HCT116 (cell line): ENCODE measurements at regions not wholly inside any gene's neighbourhood (a gene's known extent, or its start where the extent isn't known, plus 50 kb on each side); places are given as distances from the start of the nearest gene placed in this dataset.

Experiments used
- ATAC-seq: fragments of 200-7000 bp; cut with Tn5 transposase; 2 replicates; pipeline ENCODE4 v1.9.1; 2020; ENCODE audit warnings: mild to moderate bottlenecking, moderate library complexity
- BruUV-seq: library from RNA; stranded (reverse); fragments of 400-500 nt; replicated peaks from 2 replicates; lab custom pipeline; 2021; lab: Mats Ljungman, UMichigan
- CTCF ChIA-PET: fragments of 300-600 bp; sonication (Branson Sonifier 250); formaldehyde crosslinking; loops from one replicate; lab custom pipeline; 2021; ENCODE audit warnings: antibody characterized with exemption; lab: Charles Lee
- POLR2A ChIA-PET: fragments of 300-600, 350-600 bp; sonication (Branson Sonifier 250); formaldehyde crosslinking; loops from one replicate; lab custom pipeline; 2021; ENCODE audit warnings: antibody characterized with exemption; lab: Charles Lee
- RAD21 ChIA-PET, 2 experiments: fragments of 300-600 bp; sonication (Branson Sonifier 250); formaldehyde crosslinking; loops; one replicate each; lab custom pipeline; 2023; ENCODE audit warnings: low total read pairs in 2 of 2; ENCODE audit not compliant: uncharacterized antibody in 2 of 2, unreplicated experiment in 2 of 2, low non-redundant PET in 1 of 2; lab: Charles Lee
- DNase-seq: peaks from one replicate; pipeline ENCODE4 v3.0.0-alpha.2; 2010; ENCODE audit warnings: low read depth, low spot score
- H2AFZ ChIP-seq: fragments of 200-600 bp; shearing (Covaris generic), sonication (generic); 2 replicates; pipeline ENCODE4 v1.6.1; 2017; ENCODE audit warnings: low read depth, mixed run types, mixed read lengths, antibody characterized with exemption, low read length; ENCODE audit not compliant: poor library complexity, severe bottlenecking
- H3K27ac ChIP-seq: 2 replicates; pipeline ENCODE4 v1.5.1; 2012; ENCODE audit warnings: low read depth, low read length
- H3K27me3 ChIP-seq: fragments of 200-600 bp; sonication (generic); 2 replicates; pipeline ENCODE4 v1.6.1; 2016; ENCODE audit warnings: mixed run types, low read length, mixed read lengths; ENCODE audit not compliant: insufficient read depth
- H3K36me3 ChIP-seq, 2 experiments: fragments of 200-500 bp in 1 of 2; fragments of 200-600 bp in 1 of 2; sonication (Bioruptor generic) in 1 of 2; sonication (generic) in 1 of 2; 2 replicates each; pipeline versions ENCODE4 v1.5.1 to v1.6.1; 2014 to 2016; ENCODE audit warnings: low read length in 2 of 2, inconsistent platforms in 1 of 2, mixed read lengths in 1 of 2, mixed run types in 1 of 2; ENCODE audit not compliant: insufficient read depth in 2 of 2, control insufficient read depth in 1 of 2
- H3K4me1 ChIP-seq, 2 experiments: fragments of 200-600 bp in 1 of 2; sonication (generic) in 1 of 2; 2 replicates each; pipeline versions ENCODE4 v1.5.1 to v1.6.1; 2012 to 2017; ENCODE audit warnings: low read length in 2 of 2, inconsistent platforms in 1 of 2, mild to moderate bottlenecking in 1 of 2, mixed read lengths in 1 of 2, mixed run types in 1 of 2, moderate library complexity in 1 of 2; ENCODE audit not compliant: insufficient read depth in 2 of 2, control insufficient read depth in 1 of 2
- H3K4me2 ChIP-seq: fragments of 200-600 bp; sonication (generic); 2 replicates; pipeline ENCODE4 v1.6.1; 2017; ENCODE audit warnings: mixed run types, low read length, mixed read lengths
- H3K4me3 ChIP-seq, 2 experiments: fragments of 200-600 bp in 1 of 2; sonication (generic) in 1 of 2; replicated peaks in 1 of 2; 2 replicates each; pipeline ENCODE4 v1.5.1; 2011 to 2016; ENCODE audit warnings: low read length in 2 of 2, control low read depth in 1 of 2, low read depth in 1 of 2, mild to moderate bottlenecking in 1 of 2, mixed read lengths in 1 of 2, mixed run types in 1 of 2
- H3K79me2 ChIP-seq: fragments of 200-600 bp; sonication (generic); 2 replicates; pipeline ENCODE4 v1.6.1; 2017; ENCODE audit warnings: mild to moderate bottlenecking, mixed run types, low read length, moderate library complexity, mixed read lengths; ENCODE audit not compliant: insufficient read depth
- H3K9ac ChIP-seq: fragments of 200-600 bp; sonication (generic); 2 replicates; pipeline ENCODE4 v1.6.1; 2016; ENCODE audit warnings: low read length, mixed read lengths
- H3K9me2 ChIP-seq: fragments of 200-600 bp; sonication (generic), shearing (Covaris generic); 2 replicates; pipeline ENCODE4 v1.6.1; 2017; ENCODE audit warnings: mixed run types, mild to moderate bottlenecking, moderate library complexity; ENCODE audit not compliant: insufficient read depth
- H3K9me3 ChIP-seq, 2 experiments: fragments of 200-500 bp in 1 of 2; fragments of 200-600 bp in 1 of 2; sonication (Bioruptor generic) in 1 of 2; sonication (generic) in 1 of 2; 2 replicates each; pipeline ENCODE4 v1.6.1; 2014 to 2017; ENCODE audit warnings: low read length in 2 of 2, mixed read lengths in 2 of 2, inconsistent platforms in 1 of 2, low read depth in 1 of 2, mild to moderate bottlenecking in 1 of 2, mixed run types in 1 of 2, moderate library complexity in 1 of 2; ENCODE audit not compliant: control insufficient read depth in 1 of 2, insufficient read depth in 1 of 2
- H4K20me1 ChIP-seq: fragments of 200-600 bp; sonication (generic), shearing (Covaris generic); 2 replicates; pipeline ENCODE4 v1.6.1; 2017; ENCODE audit warnings: mixed run types, mild to moderate bottlenecking, moderate library complexity; ENCODE audit not compliant: insufficient read depth
- CEBPB ChIP-seq: IDR thresholded peaks from 2 replicates; pipeline ENCODE4 v1.6.1; 2012; ENCODE audit warnings: low read depth
- ELF1 ChIP-seq: IDR thresholded peaks from 2 replicates; pipeline ENCODE4 v1.6.1; 2012; ENCODE audit warnings: low read depth, borderline replicate concordance
- EZH2phosphoT487 ChIP-seq: fragments of 200-600 bp; IDR thresholded peaks from 2 replicates; pipeline ENCODE4 v1.6.1; 2018; ENCODE audit warnings: antibody characterized with exemption, borderline replicate concordance
- JUND ChIP-seq: IDR thresholded peaks from 2 replicates; pipeline ENCODE4 v1.6.1; 2012
- POLR2A ChIP-seq: IDR thresholded peaks from 2 replicates; pipeline ENCODE4 v1.7.0; 2011; ENCODE audit warnings: borderline replicate concordance; ENCODE audit not compliant: insufficient read depth, insufficient read length; ENCODE audit errors: extremely low read depth
- POLR2AphosphoS5 ChIP-seq: IDR thresholded peaks from 2 replicates; pipeline ENCODE4 v1.6.1; 2011; ENCODE audit warnings: mild to moderate bottlenecking, low read depth, low read length, moderate library complexity
- RAD21 ChIP-seq: IDR thresholded peaks from 2 replicates; pipeline ENCODE4 v1.6.1; 2012; ENCODE audit warnings: low read depth, mild to moderate bottlenecking
- REST ChIP-seq: IDR thresholded peaks from 2 replicates; pipeline ENCODE4 v1.6.1; 2012; ENCODE audit warnings: low read depth
- SIN3A ChIP-seq: IDR thresholded peaks from 2 replicates; pipeline ENCODE4 v1.6.1; 2012; ENCODE audit warnings: low read depth
- SP1 ChIP-seq: IDR thresholded peaks from 2 replicates; pipeline ENCODE4 v1.6.1; 2012; ENCODE audit warnings: low read depth
- SRF ChIP-seq: IDR thresholded peaks from 2 replicates; pipeline ENCODE4 v1.6.1; 2012; ENCODE audit warnings: low read depth
- TCF7L2 ChIP-seq: IDR thresholded peaks from 2 replicates; pipeline ENCODE4 v1.7.0; 2011; ENCODE audit warnings: borderline replicate concordance, inconsistent platforms; ENCODE audit not compliant: insufficient read depth, insufficient read length; ENCODE audit errors: extremely low read depth
- YY1 ChIP-seq: IDR thresholded peaks from 2 replicates; pipeline ENCODE4 v1.6.1; 2011; ENCODE audit warnings: low read length, low read depth, moderate library complexity, mild to moderate bottlenecking; ENCODE audit not compliant: insufficient replicate concordance; ENCODE audit errors: extremely low read depth
- ZBTB33 ChIP-seq: IDR thresholded peaks from 2 replicates; pipeline ENCODE4 v1.6.1; 2011; ENCODE audit warnings: mild to moderate bottlenecking, low read length, moderate library complexity; ENCODE audit not compliant: insufficient replicate concordance; ENCODE audit errors: extremely low read depth
- ZFX ChIP-seq: fragments of 450-650 bp; IDR thresholded peaks from 2 replicates; pipeline ENCODE4 v1.6.1; 2017
- intact Hi-C: fragments of 100-400 bp; cut with micrococcal nuclease; formaldehyde crosslinking; loops from 2 replicates; pipeline ENCODE4 v1.10.0; 2022

GRCh38 chr5:40277161-40277906 lies 402.4 kb upstream of the PTGER4 start:
- Histone ChIP-seq H3K27ac (no peak overlapping the region), H3K27me3 (no peaks in the 10 kb centered on the region), H3K79me2 (no peaks in the 10 kb centered on the region), H3K4me2 (no peak overlapping the region), H3K4me3 (no peak overlapping the region), H3K4me1 (no peaks in the 10 kb centered on the region), H2AFZ (no peak overlapping the region), H4K20me1 (no peaks in the 10 kb centered on the region), H3K36me3 (no peaks in the 10 kb centered on the region), H3K9me2 (no peaks in the 10 kb centered on the region), H3K9ac (no peak overlapping the region), H3K9me3 (no peaks in the 10 kb centered on the region)
- intact Hi-C loops: no loop called here
- DNase-seq (no peak), ATAC-seq (no peak)
- CTCF ChIA-PET: no interaction called here
- BruUV-seq: no TSS peak
- POLR2A ChIA-PET: no interaction called here
- TF ChIP-seq YY1: no peak
- no peak for TF ChIP-seq POLR2A
- RAD21 ChIA-PET: no interaction called here

GRCh38 chr5:40276426-40277102 lies 403.2 kb upstream of the PTGER4 start:
- no peak for DNase-seq
- H3K27me3 ChIP-seq: no peaks in the 10 kb centered on the region
- H3K79me2 ChIP-seq: no peaks in the 10 kb centered on the region
- H3K4me2 ChIP-seq: no peak overlapping the region
- H4K20me1 ChIP-seq: no peaks in the 10 kb centered on the region
- intact Hi-C loops: no loop called here
- H3K36me3 ChIP-seq: no peaks in the 10 kb centered on the region
- H3K9me2 ChIP-seq: no peaks in the 10 kb centered on the region
- no peaks in the 10 kb centered on the region for H3K4me1 ChIP-seq
- POLR2A ChIA-PET: no interaction called here
- BruUV-seq: no TSS peak
- H3K4me3 ChIP-seq: no peak overlapping the region
- H3K27ac ChIP-seq: no peak overlapping the region
- CTCF ChIA-PET: no interaction called here
- H3K9ac ChIP-seq: no peak overlapping the region
- H2AFZ ChIP-seq: no peak overlapping the region
- no peak for ATAC-seq
- H3K9me3 ChIP-seq: no peaks in the 10 kb centered on the region
- RAD21 ChIA-PET: no interaction called here
- no peak for TF ChIP-seq TCF7L2
- TF ChIP-seq SIN3A: no peak
- TF ChIP-seq SP1: no peak
- no peak for TF ChIP-seq REST
- TF ChIP-seq EZH2phosphoT487: no peak
- no peak for TF ChIP-seq SRF
- no peak for TF ChIP-seq RAD21
- no peak for TF ChIP-seq ZBTB33
- no peak for TF ChIP-seq CEBPB
- TF ChIP-seq ZFX: no peak
- no peak for TF ChIP-seq ELF1
- TF ChIP-seq POLR2AphosphoS5: no peak
- TF ChIP-seq JUND: no peak
